ENCODE measurements at regions not wholly inside any gene's neighbourhood (a gene's known extent, or its start where the extent isn't known, plus 50 kb on each side); places are given as distances from the start of the nearest gene placed in this dataset.
"Not testable (repeated sequence)": the region's sequence is repeated elsewhere in the genome, so short reads cannot be mapped to it uniquely, and the experiment has no call there.

DNA sequence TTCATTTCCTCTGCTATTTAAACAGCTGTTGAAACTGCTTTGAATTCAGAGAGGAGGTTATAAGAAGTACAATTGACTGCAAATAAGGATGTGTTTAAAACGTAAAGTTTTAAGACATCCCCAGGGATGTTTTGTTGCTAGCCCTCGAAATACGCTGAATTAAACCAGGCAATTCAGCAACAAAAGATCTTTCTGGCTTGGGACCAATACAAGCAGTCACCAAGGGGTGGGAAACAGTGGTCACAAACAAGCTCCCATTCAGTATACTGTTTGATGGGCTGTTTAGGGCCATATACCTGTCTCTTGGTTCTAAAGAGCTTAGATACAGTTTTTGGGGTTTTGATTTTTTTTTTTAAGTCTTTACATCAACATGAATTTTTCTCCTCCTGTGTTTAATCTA is 446.3 kb upstream of the POT1 start:
- DNase-seq (ENCODE audit: low spot score) = no peak

DNA sequence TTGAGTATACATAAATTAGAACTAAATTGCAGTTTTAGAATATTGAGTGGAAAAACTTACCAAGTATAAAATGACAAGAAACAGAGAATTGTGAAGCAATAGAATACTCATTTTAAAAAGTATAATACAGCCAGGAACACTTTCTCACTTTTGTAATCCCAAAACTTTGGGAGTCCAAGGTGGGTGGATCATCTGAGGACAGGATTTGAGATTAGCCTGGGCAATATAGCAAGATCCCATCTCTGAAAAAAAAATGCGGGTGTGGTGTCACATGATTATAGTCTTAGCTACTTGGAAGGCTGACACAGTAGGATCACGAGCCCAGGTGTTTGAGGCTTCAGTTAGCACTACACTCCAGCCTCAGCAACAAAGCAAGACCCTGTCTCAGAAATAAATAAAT is 440.9 kb upstream of the POT1 start:
- no peak for DNase-seq (ENCODE audit: low spot score)

DNA sequence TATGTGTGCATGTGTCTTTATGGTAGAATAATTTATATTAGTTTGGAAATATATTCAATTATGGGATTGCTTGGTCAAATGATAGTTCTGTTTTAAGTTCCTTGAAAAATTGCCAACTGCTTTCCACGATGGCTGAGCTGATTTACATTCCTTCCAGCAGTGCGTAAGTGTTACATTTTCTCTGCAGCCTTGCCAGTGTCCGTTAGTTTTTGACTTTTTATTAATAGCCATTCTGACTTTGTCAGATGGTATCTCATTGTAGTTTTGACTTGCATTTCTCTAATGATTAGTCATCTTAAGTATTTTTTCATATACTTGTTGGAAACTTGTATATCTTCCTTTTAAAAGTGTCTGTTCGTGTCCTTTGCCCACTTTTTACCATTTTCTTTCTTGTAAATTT is 434.2 kb upstream of the POT1 start:
- DNase-seq (ENCODE audit: low spot score) = no peak

DNA sequence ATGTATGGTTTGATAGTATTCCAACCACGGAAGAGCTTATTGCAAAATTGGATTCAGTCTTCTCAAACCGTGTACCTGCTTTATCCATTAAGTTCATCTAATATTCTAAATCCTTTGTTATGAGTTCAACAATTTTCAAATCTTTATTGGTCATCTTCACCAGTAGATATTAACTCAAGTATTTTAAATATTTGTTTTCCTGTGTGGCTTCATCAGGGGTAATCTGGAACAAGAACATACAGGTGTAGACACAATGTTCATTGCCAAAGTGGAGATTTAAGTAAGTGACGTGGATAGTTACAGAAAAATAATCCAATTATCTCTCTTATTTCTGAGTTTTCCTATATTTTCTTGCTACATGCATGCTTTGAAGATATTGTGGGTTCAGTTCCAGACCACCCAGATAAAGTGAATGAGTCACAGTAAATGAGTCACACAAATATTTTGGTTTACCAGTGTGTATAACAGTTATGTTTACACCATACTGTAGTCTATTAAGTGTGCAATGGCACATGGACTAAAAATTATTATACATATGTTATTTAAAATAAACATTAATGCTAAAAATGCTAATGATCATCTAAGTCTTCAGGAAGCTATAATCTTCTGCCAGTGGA is 429.0 kb upstream of the POT1 start:
- DNase-seq (ENCODE audit: low spot score) = no peak

DNA sequence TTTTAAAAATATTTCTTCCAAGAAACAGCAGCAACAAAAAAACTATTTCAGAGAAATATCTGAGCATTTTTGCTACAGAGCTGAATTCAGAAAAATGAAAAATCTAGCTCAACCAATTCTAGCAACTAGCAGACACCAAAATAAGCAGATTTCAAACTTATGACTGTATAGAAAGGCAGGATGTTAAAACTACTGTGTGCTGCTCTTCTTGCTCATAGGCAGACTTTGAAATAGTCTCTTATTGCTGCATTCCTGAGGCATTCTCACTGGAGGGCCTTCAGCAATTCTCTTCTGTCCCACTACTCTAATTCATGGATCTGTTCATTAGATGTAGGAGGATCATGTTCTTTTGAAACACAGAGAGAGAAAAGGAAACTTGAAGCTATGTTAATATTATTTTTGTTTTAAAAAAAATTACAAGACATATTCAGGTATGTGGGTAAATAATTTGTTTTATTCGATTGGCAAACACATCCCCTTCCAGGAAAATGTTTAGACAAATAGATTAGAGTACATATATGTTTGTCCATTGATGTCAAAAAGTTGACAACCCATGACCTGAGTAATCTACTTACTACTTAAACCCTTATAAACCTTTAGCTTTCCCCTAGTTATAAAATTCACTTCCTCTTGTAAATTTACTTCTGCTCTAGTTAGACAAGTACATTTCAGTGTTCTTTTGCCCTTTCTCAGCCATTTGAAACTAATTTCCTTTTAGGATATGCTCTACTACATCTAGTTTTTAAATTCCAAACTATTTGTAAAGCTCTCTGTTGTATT is 428.2 kb upstream of the POT1 start:
- no peak for DNase-seq (ENCODE audit: low spot score)

DNA sequence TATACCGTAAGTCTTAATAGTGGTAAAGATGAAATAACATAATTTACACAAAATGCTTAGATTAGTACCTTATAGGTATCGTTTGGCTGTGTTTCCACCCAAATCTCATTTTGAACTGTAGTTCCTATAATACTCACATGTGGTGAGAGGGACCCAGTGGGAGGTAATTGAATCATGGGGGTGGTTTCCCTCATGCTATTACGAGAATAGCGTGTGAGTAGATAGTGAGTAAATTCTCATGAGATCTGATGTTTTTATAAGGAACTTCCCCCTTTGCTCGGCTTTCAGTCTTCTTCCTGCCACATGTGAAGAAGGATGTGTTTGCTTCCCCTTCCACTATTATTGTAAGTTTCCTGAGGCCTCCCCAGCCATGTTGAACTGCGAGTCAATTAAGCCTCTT is 426.3 kb upstream of the POT1 start:
- no peak for DNase-seq (ENCODE audit: low spot score)

DNA sequence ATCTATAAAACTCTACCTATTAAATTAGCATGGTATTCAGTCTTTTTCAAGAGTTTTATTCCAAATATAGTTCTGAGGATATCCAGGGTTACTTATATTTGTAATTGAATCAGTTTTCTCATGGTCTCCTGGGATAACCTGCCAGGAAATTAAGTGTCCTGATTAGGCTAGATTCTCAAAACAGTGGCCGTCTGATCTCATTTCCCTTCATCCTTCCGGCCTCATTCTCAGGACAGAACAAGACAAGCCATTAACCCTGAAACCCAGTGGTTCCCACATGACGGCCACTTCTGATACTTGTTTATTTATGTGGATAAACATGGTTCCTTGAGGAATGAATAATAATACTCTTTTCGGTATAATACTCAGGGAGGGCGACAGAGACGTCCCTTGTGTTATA is 417.6 kb upstream of the POT1 start:
- no peak for DNase-seq (ENCODE audit: low spot score)

DNA sequence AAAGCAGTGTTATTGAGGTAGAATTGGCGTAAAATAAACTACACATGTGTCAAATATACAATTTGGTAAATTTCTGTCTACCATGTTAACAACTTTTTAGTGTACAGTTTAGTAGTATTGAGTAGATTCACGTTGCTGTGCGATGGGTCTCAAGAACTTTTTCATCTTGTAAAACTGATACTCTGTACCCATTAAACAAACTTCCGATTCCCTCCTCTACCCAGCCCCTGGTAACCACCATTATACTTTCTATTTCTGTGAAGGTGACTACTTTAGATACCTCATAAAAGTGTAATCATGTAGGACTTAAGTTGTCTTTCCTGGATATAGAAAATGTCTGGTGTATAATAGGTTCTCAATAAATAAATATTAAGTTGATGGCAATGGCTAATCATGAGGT is 408.5 kb upstream of the POT1 start:
- no peak for DNase-seq (ENCODE audit: low spot score)

DNA sequence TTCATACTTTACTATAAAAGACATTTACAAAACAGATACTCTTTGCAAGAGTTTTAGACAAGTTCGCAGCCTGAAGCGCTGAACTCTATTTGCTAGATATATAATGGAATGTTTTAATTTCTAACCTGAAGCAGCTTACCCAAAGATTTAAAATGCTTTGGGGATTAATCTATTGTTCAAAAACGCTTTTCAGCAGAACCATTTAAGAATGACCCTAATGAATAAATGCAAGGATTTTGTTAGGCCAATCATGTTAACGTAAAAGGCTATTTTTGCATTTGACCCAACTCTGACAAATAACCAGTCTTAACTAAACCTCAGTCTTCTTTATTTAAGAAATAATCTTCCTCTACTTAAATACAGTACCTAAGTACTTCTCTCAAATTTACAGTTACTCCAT is 406.7 kb upstream of the POT1 start:
- DNase-seq (ENCODE audit: low spot score) = no peak

DNA sequence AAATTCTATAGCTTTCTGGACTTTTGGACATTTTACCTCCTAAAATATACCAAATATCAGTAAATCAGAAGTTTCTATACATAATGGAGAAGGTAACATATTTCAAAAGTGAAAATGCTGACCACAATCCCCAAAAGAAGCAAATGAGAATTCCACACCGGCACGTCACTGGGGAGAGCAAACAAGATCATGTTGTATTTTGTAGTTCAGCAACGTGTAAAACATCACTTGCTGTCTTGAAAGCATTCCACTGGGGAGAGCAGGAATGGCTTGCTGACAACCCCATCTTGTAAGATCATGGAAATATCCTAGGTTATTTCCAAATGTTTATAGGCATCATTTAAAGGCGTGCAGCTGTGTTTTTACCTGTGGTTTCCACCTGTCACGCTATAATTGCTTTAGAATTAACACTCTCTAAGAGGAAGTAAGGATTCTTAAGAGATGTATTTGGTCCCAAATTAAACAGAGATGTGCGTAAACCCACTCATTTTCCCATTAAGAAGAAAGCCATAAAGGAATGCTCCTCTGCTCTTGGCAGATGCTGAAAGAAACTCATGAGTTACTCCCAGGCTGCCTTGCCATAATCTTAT is 397.1 kb upstream of the POT1 start:
- no peak for DNase-seq (ENCODE audit: low spot score)

DNA sequence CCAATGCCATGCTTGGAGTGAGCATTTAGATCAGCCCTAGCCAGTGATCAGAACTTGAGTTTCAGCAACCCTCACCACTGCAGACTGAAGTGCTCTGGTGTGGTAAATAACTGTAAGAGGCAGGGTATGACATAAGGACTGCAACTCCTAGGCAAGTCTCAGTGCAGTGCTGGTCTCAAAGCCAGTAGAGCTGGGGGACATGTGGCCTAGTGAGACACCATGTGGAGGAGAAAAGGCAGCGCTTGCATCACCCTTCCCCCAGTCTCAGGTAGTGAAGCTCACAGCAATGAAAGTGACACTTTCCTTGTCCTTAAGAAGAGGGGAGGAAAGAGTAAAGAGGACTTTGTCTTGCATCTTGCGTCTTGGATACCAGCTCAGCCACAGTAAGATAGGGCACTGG is 386.8 kb upstream of the POT1 start:
- DNase-seq (ENCODE audit: low spot score) = no peak

DNA sequence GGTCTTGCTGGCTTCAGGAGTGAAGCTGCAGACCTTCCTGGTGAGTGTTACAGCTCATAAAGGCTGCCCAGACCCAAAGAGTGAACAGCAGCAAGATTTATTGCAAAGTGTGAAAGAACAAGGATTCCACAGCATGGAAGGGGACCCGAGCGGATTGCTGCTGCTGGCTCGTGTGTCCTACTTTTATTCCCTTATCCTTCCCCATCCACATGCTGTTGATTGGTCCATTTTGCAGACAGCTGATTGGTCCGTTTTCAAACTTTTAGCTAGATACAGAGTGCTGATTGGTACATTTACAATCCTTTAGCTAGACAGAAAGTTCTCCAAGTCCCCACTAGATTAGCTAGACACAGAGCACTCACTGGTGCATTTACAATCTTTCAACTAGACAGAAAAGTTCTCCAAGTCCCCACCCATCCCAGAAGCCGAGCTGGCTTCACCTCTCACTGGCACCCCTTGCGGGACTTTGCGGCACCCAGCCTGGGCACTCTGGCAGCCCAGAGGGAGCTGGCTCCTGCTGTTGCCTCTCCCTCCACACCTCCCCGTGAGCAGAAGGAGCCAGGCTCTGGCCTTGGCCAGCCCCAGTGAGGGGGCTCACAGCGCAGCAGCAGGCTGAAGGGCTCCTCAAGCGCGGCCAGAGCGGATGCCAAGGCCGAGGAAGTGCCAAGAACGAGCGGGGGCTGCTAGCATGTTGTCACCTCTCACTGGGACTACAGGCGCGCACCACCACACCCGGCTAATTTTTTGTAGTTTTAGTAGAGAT is 369.6 kb upstream of the POT1 start:
- no peak for DNase-seq (ENCODE audit: low spot score)

DNA sequence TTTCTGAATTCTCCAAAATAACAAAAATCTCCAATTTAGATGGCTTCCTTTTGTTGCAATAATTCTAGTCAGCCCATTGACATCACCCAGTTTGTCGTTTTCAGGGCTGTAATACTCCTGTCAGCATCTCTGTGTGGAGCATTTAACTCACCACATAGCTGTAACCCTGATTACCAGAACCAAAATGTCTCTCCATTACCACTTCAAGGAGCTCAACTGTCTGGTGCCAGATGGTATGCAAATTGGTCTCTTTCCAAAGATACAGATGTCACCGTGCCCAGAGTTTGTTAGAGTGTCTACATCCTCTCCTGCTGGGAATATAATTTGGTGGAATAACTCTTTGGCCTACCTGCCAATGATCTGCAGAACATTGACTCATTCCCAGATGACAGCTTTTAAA is 350.3 kb upstream of the POT1 start:
- no peak for DNase-seq (ENCODE audit: low spot score)

DNA sequence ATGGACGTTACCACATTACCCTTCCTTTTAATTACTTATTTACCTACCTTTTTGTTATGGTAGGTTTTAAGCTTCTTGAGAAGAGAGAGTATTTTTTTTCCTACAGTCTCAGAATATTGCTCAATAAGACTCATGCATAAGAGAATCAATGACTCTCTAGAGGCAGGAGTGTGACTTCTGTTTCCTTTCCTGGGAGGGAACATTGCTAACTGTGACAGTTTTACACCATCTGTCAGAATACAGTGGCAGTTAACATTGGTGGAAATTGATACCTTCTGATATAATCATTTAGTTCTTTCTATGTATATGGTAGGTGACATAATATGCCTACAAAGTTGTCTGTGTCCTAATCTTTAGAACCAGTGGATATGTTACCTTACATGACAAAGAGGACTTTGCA is 348.7 kb upstream of the POT1 start:
- DNase-seq (ENCODE audit: low spot score) = no peak

DNA sequence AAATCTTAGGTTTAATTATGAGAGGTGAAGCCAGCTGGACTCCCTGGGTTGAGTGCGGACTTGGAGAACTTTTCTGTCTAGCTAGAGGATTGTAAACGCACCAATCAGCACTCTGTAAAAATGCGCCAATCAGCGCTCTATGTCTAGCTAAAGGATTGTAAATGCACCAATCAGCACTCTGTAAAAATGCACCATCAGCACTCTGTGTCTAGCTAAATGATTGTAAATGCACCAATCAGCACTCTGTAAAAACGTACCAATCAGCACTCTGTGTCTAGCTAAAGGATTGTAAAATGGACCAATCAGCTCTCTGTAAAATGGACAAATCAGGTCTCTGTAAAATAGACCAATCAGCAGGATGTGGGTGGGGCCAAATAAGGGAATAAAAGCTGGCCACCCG is 345.1 kb upstream of the POT1 start:
- not testable (repeated sequence) for DNase-seq (ENCODE audit: low spot score)

DNA sequence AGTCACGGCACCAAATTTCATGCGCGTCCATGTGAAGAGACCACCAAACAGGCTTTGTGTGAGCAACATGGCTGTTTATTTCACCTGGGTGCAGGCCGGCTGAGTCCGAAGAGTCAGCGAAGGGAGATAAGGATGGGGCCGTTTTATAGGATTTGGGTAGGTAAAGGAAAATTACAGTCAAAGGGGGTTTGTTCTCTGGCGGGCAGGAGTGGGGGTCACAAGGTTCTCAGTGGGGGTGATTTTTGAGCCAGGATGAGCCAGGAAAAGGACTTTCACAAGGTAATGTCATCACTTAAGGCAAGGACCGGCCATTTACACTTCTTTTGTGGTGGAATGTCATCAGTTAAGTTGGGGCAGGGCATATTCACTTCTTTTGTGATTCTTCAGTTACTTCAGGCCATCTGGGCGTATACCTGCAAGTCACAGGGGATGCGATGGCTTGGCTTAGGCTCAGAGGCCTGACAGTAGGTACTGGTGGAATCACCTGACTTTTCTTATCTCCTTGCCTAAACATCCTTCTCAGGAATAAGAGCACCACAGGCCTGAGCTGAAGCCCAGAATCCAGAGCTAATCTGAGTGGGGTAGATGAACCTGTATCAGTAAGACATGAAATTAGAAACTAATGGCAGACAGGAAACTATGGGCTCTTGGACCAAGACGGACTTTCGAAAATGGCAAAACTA is 334.7 kb upstream of the POT1 start:
- not testable (repeated sequence) for DNase-seq (ENCODE audit: low spot score)

DNA sequence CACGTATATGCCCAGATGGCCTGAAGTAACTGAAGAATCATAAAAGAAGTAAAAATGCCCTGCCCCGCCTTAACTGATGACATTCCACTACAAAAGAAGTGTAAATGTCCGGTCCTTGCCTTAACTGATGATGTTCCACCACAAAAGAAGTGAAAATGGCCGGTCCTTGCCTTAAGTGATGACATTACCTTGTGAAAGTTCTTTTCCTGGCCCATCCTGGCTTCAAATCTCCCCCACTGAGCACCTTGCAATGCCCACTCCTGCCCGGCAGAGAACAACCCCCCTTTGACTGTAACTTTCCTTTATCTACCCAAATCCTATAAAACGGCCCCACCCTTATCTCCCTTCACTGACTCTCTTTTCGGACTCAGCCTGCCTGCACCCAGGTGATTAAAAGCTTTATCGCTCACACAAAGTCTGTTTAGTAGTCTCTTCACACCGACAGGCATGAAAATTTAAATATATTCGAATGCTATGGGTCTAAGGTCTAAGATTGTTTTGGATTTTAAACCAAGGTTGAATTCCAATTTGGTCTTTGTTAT is 329.3 kb upstream of the POT1 start:
- DNase-seq (ENCODE audit: low spot score) = not testable (repeated sequence)

DNA sequence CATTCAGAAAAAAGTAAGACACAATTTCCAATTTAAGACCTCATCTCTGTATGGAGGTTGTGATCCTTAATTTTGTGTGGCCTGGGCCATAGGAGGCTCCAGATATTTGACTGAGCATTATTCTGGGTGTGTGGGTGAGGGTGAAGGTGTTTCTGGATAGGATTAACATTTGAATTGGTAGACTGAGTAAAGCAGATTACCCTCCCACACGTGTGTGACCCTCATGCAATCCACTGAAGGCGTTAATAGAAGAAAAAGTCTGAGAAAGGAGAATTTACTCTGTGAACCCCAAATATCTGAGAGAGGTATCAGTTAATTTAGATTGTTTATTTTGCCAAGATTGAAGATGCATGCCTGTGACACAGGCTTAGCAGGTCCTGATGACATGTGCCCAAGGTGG is 328.0 kb upstream of the POT1 start:
- DNase-seq (ENCODE audit: low spot score) = no peak

DNA sequence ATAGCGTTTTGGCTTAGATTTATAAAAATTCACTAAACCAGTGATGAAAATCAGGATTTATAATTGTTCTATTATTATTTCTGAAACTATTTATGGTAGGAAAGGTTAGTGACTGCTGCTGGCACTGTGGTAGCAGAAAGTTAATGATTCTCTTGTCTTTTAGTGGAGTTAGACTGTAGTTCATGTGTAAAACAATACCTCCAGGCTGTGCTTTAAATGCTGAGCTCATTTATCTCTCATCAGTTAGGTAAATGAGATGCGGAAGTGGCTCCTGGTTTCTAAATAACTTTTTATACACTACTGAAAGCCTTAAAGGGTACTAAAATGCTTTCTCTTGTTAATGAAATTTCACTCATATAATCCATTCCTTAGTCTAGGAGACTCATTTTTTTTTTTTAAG is 326.8 kb upstream of the POT1 start:
- DNase-seq (ENCODE audit: low spot score) = no peak

DNA sequence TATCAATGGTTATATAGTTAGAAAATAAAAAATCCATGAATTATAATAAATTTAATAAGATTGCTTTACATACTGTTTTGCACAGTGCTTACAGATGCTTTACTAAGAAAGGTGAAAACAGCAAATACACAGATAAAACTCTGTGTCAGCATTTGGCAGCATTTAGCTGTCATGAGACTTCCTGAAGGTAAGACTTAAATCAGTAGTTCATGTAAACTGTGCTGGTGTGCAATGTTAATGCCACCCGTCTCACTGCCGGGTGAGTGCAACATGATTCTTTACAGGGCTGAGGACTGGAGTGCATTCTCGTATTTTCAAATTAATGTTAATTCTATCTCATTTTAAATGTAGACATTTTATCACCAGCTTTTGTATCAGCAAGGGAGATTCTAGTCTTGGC is 326.2 kb upstream of the POT1 start:
- no peak for DNase-seq (ENCODE audit: low spot score)

DNA sequence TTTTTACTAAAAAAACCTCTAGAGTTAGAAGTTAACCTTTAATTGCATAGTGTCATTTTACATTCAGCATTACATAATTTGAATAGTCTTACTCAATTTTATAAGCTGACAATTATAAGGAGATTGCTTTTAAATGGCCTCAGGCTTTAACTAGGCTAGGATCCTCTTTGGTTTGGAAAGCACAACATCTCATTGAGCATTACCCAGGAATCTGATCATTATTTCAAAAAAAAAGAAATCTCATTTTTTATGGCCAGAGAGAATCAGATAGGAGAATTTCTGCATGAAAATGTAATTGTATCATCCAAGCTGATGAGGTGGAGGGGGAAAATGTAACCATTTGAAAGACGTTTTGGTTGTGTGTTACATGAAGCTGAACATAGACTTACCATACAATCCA is 324.9 kb upstream of the POT1 start:
- no peak for DNase-seq (ENCODE audit: low spot score)

Data from hematopoietic multipotent progenitor cell treated with erythropoietin and hydrocortisone succinate and interleukin-3 and kit ligand, for 17 days (in vitro differentiated cells).